Suprapubic skin (tissue), 4 donors: ENCODE measurements at regions not wholly inside any gene's neighbourhood (a gene's known extent, or its start where the extent isn't known, plus 50 kb on each side); places are given as distances from the start of the nearest gene placed in this dataset.

Source experiments
- DNase-seq, 2 donors: peaks; one replicate each; pipeline ENCODE4 v3.0.0-alpha.2; 2019; ENCODE audit warnings: low spot score in 2 of 2
- H3K27ac ChIP-seq: fragments of 200-600 bp; sonication (generic); one replicate; pipeline ENCODE4 v1.5.1; 2019
- H3K27me3 ChIP-seq: fragments of 200-600 bp; sonication (generic); one replicate; pipeline ENCODE4 v1.5.1; 2019
- H3K36me3 ChIP-seq: fragments of 200-600 bp; sonication (generic); one replicate; pipeline ENCODE4 v1.5.1; 2019
- H3K4me1 ChIP-seq: fragments of 200-600 bp; sonication (generic); one replicate; pipeline ENCODE4 v1.5.1; 2019
- H3K4me3 ChIP-seq: fragments of 200-600 bp; sonication (generic); one replicate; pipeline ENCODE4 v1.5.1; 2019; ENCODE audit warnings: mild to moderate bottlenecking
- H3K9me3 ChIP-seq: fragments of 200-600 bp; sonication (generic); one replicate; pipeline ENCODE4 v1.5.1; 2019
- EP300 ChIP-seq: sonication (generic); formaldehyde crosslinking; IDR thresholded peaks from one replicate; pipeline ENCODE4 v1.6.1; 2017; ENCODE audit warnings: antibody characterized with exemption
- POLR2A ChIP-seq, 2 donors: fragments of 450-650 bp; IDR thresholded peaks; one replicate each; pipeline ENCODE4 v1.6.1; 2017; ENCODE audit warnings: antibody characterized with exemption in 2 of 2, mild to moderate bottlenecking in 2 of 2, moderate library complexity in 2 of 2
- POLR2AphosphoS5 ChIP-seq, 3 donors: sonication (generic); formaldehyde crosslinking; IDR thresholded peaks; one replicate each; pipeline ENCODE4 v1.6.1; 2017; ENCODE audit warnings: antibody characterized with exemption in 3 of 3
- WGBS: methylation state at CpG from one replicate; pipeline ENCODE4 v1.1.5; 2018; 5-methylcytosine and 5-hydroxymethylcytosine counted together
- TF ChIP-seq, protein P1 (sequence below), 2 donors: fragments of 200-600 bp in 1 of 2; fragments of 450-650 bp in 1 of 2; sonication (generic) in 1 of 2; IDR thresholded peaks; one replicate each; pipeline ENCODE4 v1.5.1; 2016 to 2019; ENCODE audit warnings: antibody characterized with exemption in 2 of 2, mild to moderate bottlenecking in 1 of 2, moderate library complexity in 1 of 2

DNA sequence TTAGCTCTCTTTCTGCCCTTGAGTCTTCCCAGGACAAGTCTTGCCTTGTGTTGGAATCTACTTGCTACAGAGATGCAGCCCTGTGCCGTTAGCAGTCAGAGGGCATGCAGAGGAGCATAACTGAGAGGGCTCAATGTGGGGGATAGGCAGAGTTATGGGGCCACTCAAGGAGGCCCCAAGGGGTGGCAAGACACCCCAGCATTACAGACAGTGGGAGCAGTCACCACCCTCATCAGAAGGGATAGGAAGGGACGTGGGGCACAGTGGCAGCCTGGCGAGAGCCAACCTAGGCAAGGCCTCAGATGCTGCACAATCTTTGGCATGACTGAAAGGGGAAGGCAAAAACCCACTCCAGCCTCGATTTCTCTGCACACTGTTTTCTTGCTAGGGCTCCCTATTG, 169.1 kb downstream of the TMEM18 start:
- H3K9me3 ChIP-seq, result no peaks in the 10 kb centered on the region
- no peak overlapping the region for H3K4me3 ChIP-seq
- no peak for DNase-seq
- H3K27me3 ChIP-seq, result no peaks in the 10 kb centered on the region
- H3K4me1 ChIP-seq, result no peaks in the 10 kb centered on the region
- TF ChIP-seq EP300, result no peak
- TF ChIP-seq, protein P1, sequence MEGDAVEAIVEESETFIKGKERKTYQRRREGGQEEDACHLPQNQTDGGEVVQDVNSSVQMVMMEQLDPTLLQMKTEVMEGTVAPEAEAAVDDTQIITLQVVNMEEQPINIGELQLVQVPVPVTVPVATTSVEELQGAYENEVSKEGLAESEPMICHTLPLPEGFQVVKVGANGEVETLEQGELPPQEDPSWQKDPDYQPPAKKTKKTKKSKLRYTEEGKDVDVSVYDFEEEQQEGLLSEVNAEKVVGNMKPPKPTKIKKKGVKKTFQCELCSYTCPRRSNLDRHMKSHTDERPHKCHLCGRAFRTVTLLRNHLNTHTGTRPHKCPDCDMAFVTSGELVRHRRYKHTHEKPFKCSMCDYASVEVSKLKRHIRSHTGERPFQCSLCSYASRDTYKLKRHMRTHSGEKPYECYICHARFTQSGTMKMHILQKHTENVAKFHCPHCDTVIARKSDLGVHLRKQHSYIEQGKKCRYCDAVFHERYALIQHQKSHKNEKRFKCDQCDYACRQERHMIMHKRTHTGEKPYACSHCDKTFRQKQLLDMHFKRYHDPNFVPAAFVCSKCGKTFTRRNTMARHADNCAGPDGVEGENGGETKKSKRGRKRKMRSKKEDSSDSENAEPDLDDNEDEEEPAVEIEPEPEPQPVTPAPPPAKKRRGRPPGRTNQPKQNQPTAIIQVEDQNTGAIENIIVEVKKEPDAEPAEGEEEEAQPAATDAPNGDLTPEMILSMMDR (IDR thresholded peaks at IDR 0.05), result no peak
- no peak for TF ChIP-seq POLR2AphosphoS5 (IDR thresholded peaks at IDR 0.05)
- no peak for TF ChIP-seq POLR2A (IDR thresholded peaks at IDR 0.05)
- H3K36me3 ChIP-seq, result no peaks in the 10 kb centered on the region
- 78% methylated on average over 4 of the region's 4 CpGs for WGBS
- no peak overlapping the region for H3K27ac ChIP-seq

DNA sequence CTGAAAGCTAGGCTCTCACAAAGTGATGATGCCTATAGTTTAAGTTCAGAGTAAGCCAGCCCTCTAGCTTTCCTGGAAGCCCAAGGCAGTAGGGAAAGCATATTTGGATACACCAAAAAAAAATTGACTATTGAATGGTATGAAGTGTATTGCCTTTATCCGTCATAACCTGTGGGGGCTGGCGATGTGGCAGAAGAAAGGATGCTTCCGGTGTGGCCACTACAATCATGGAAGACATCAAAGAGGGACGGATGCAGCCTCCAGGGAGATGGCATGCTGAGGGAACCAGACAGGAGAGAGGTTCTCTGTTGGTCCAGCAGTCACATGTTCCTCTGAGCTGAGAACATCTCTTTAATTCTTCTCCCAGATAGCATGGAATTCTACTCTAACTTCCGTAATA, 170.3 kb downstream of the TMEM18 start:
- no peaks in the 10 kb centered on the region for H3K4me1 ChIP-seq
- H3K27ac ChIP-seq, result no peak overlapping the region
- no peak overlapping the region for H3K4me3 ChIP-seq
- TF ChIP-seq POLR2AphosphoS5 (IDR thresholded peaks at IDR 0.05), result no peak
- TF ChIP-seq POLR2A (IDR thresholded peaks at IDR 0.05), result no peak
- no peak for TF ChIP-seq EP300
- TF ChIP-seq, protein P1 (IDR thresholded peaks at IDR 0.05), result no peak
- no peaks in the 10 kb centered on the region for H3K9me3 ChIP-seq
- H3K27me3 ChIP-seq, result no peaks in the 10 kb centered on the region
- 87% methylated on average over 5 of the region's 5 CpGs for WGBS
- no peaks in the 10 kb centered on the region for H3K36me3 ChIP-seq
- DNase-seq, result no peak

DNA sequence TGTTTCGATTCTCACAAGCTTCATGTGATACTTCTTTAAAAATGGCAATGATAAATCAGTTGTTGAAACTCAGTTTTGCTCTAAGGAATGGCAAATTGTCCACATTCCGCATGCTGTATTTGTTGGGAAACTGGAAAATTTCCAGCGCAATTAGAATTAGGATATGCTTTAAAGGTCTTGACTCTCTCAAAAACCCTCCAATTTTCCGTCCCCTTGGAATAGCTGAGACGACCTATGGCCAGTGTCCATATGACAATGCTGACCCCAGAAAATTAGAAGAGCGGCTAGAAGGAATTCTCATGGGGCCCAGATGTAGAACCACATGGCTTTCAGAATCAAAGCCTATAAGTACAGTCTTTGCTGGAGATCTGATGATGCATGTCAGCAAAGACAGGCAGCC, 170.8 kb downstream of the TMEM18 start:
- no peak overlapping the region for H3K4me3 ChIP-seq
- no peaks in the 10 kb centered on the region for H3K36me3 ChIP-seq
- no peaks in the 10 kb centered on the region for H3K9me3 ChIP-seq
- H3K27me3 ChIP-seq, result no peaks in the 10 kb centered on the region
- DNase-seq, result no peak
- H3K4me1 ChIP-seq, result no peaks in the 10 kb centered on the region
- TF ChIP-seq POLR2AphosphoS5 (IDR thresholded peaks at IDR 0.05) (no peak), POLR2A (IDR thresholded peaks at IDR 0.05) (no peak), EP300 (no peak)
- TF ChIP-seq, protein P1 (IDR thresholded peaks at IDR 0.05), result no peak
- 65% methylated on average over 6 of the region's 6 CpGs for WGBS
- H3K27ac ChIP-seq, result no peak overlapping the region

DNA sequence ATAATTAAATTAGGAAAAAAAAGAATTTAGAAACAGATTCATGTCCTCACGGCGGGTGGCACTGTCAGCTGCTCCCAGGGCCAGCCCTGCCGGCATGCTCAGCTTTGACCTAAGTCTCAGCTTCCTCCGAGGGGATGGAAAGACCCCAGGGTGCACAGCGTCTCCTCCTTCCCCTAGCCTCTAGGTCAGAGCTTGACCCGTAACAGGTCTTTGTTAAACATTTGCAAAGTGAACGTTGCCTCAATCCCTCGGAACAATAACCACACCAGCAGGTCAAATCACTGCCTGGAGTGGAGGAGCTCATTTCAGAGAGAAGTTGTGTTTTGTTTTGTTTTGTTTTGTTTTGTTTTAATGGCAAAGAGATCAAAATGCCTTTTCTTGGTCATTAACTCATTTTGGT, 171.3 kb downstream of the TMEM18 start:
- 52% methylated on average over 8 of the region's 8 CpGs for WGBS
- no peaks in the 10 kb centered on the region for H3K36me3 ChIP-seq

DNA sequence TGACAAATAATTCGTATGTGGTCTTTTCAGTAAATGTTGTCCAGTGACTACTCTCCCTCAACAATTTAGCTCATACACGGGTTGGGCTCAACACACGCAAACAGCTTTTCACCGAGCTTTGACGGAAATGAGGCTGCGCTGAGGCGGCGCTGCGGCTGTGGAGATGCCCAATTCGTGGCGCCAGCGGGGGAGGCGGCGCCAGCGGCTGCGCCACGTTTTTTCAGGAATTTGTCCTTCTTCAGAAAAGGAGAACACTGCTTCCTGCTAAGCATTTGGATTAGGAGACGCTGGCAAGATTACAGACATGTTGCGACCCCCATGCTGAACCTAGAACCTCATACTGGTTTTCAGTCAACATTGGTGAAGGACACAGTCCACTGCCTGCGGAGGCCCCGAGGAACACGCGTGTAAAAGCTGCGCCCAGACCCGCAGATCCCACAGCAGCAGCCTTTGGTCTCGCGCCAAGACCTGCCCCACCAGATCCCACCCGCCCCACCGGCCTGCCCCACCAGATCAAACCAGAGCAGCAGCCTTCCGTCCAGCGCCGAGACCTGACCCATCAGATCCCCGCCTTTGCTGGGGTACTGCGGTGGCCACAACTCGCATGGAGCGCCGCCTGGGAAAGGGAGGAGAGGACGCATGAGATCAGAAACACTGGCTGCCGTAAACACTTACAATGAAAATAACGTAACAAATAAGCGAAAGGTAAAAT, 173.8 kb downstream of the TMEM18 start:
- Histone ChIP-seq H3K4me3 (no peak overlapping the region), H3K4me1 (no peaks in the 10 kb centered on the region), H3K27ac (no peak overlapping the region), H3K27me3 (peaks cover 3% of the 10 kb centered on the region), H3K36me3 (no peaks in the 10 kb centered on the region), H3K9me3 (no peaks in the 10 kb centered on the region)
- DNase-seq, result no peak
- 98% methylated on average over 41 of the region's 41 CpGs for WGBS
- no peak for TF ChIP-seq EP300
- TF ChIP-seq POLR2A (IDR thresholded peaks at IDR 0.05), result no peak
- no peak for TF ChIP-seq POLR2AphosphoS5 (IDR thresholded peaks at IDR 0.05)
- TF ChIP-seq, protein P1 (IDR thresholded peaks at IDR 0.05), result no peak

More for the DNA sequence above, 171.3 kb downstream of the TMEM18 start:
- TF ChIP-seq, protein P1 (IDR thresholded peaks at IDR 0.05), result no peak
- TF ChIP-seq POLR2AphosphoS5 (IDR thresholded peaks at IDR 0.05), result no peak
- TF ChIP-seq EP300, result no peak
- no peak for TF ChIP-seq POLR2A (IDR thresholded peaks at IDR 0.05)
- Histone ChIP-seq H3K27me3 (no peaks in the 10 kb centered on the region), H3K4me1 (no peaks in the 10 kb centered on the region), H3K9me3 (no peaks in the 10 kb centered on the region), H3K27ac (no peak overlapping the region), H3K4me3 (no peak overlapping the region)
- no peak for DNase-seq
